Nephron (organoid): ENCODE measurements at regions not wholly inside any gene's neighbourhood (a gene's known extent, or its start where the extent isn't known, plus 50 kb on each side); places are given as distances from the start of the nearest gene placed in this dataset.

ENCODE experiments used
- H3K27ac Mint-ChIP-seq, 3 experiments: 2 replicates each; pipeline ENCODE4 v1.8.0; 2020; ENCODE audit warnings: mixed read lengths in 3 of 3, mild to moderate bottlenecking in 2 of 3, moderate library complexity in 1 of 3
- H3K27me3 Mint-ChIP-seq: 2 replicates; pipeline ENCODE4 v1.8.0; 2021; ENCODE audit warnings: low read depth, mild to moderate bottlenecking, moderate library complexity, mixed read lengths
- H3K36me3 Mint-ChIP-seq: 2 replicates; pipeline ENCODE4 v1.8.0; 2020; ENCODE audit warnings: low read depth, mixed read lengths
- H3K4me1 Mint-ChIP-seq: 2 replicates; pipeline ENCODE4 v1.8.0; 2020; ENCODE audit warnings: mixed read lengths
- H3K4me3 Mint-ChIP-seq, 3 experiments: 2 replicates each; pipeline ENCODE4 v1.8.0; 2020; ENCODE audit warnings: mild to moderate bottlenecking in 3 of 3, mixed read lengths in 3 of 3, moderate library complexity in 2 of 3
- H3K9me3 Mint-ChIP-seq: 2 replicates; pipeline ENCODE4 v1.8.0; 2020; ENCODE audit warnings: mixed read lengths
- CTCF ChIP-seq, 3 experiments: fragments of 200-600 bp; sonication (generic); IDR thresholded peaks; one replicate each; pipeline ENCODE4 v1.5.0; 2021; ENCODE audit warnings: antibody characterized with exemption in 3 of 3; ENCODE audit not compliant: unreplicated experiment in 3 of 3

GRCh38 chrX:139206914-139207313 lies 323.6 kb upstream of the F9 start:
- no peak for TF ChIP-seq CTCF (IDR thresholded peaks at IDR 0.05; ENCODE audit: unreplicated experiment in 3 of 3)
- no peak overlapping the region for H3K27ac Mint-ChIP-seq
- peak overlapping the region in 1 of 3 experiments; percentile 32 for H3K4me3 Mint-ChIP-seq
- H3K4me1 Mint-ChIP-seq: peaks cover 28% of the 10 kb centered on the region
- H3K9me3 Mint-ChIP-seq: no peaks in the 10 kb centered on the region
- peaks cover 88% of the 10 kb centered on the region for H3K27me3 Mint-ChIP-seq
- H3K36me3 Mint-ChIP-seq: no peaks in the 10 kb centered on the region

GRCh38 chrX:139204898-139205667 lies 325.5 kb upstream of the F9 start:
- peak in 1 of 3 experiments; percentile 12 for TF ChIP-seq CTCF (IDR thresholded peaks at IDR 0.05; ENCODE audit: unreplicated experiment in 3 of 3)
- H3K4me3 Mint-ChIP-seq: peak overlapping the region; percentile 91 to 98 (median 96)
- no peaks in the 10 kb centered on the region for H3K36me3 Mint-ChIP-seq
- H3K27ac Mint-ChIP-seq: peak overlapping the region; percentile 85 to 89 (median 89)
- H3K27me3 Mint-ChIP-seq: peaks cover 89% of the 10 kb centered on the region
- H3K9me3 Mint-ChIP-seq: no peaks in the 10 kb centered on the region
- H3K4me1 Mint-ChIP-seq: peaks cover 33% of the 10 kb centered on the region

- no peaks in the 10 kb centered on the region for H3K9me3 Mint-ChIP-seq
- H3K27ac Mint-ChIP-seq: peak overlapping the region; percentile 85 to 89 (median 89)
- peaks cover 33% of the 10 kb centered on the region for H3K4me1 Mint-ChIP-seq
- no peak for TF ChIP-seq CTCF (IDR thresholded peaks at IDR 0.05; ENCODE audit: unreplicated experiment in 3 of 3)
- H3K4me3 Mint-ChIP-seq: peak overlapping the region; percentile 91 to 98 (median 96)
- no peaks in the 10 kb centered on the region for H3K36me3 Mint-ChIP-seq
- H3K27me3 Mint-ChIP-seq: peaks cover 89% of the 10 kb centered on the region
Observed at GRCh38 chrX:139204571-139204897, 326.0 kb upstream of the F9 start.

GRCh38 chrX:139203651-139204570 lies 326.6 kb upstream of the F9 start:
- Mint-ChIP-seq H3K27me3 (peaks cover 90% of the 10 kb centered on the region), H3K9me3 (no peaks in the 10 kb centered on the region), H3K27ac (peak overlapping the region in 2 of 3 experiments; percentile 66 to 75), H3K4me1 (peaks cover 33% of the 10 kb centered on the region), H3K4me3 (peak overlapping the region; percentile 92 to 98 (median 96)), H3K36me3 (no peaks in the 10 kb centered on the region)
- TF ChIP-seq CTCF (IDR thresholded peaks at IDR 0.05; ENCODE audit: unreplicated experiment in 3 of 3): no peak

DNA sequence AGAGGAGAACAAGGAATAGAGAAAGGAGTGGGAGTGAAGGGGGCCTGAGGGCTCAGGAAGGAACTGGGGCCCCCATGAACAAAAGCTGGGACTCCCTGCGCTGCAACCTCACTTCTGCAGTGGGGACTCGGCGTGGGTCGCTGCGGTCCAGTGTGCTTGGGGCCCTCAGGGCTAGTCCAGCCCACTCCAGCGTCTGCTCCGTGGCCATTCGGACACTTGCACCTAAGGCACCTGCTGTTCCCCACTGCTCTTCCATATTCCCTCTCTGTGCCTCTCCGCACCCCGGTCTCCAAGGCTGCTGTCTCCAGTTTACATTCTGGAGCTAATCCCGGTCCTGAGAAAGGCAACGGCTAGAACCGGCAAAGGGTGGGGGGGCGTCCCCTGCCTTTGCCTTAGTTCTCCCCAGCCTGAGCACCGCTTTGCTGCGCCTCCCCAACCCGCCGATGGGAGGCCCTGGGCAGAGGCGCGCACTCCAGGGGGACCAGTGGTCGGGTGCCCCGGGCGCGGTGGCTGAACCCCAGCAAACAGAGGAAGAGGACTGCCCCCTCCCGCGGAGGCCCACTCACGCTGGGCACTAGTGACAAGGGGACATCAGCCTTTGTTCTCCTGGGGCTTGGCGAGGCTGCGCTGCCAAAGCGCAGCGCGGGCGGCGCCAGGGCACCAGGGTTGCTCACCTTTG lies 327.7 kb upstream of the F9 start:
- Mint-ChIP-seq H3K4me1 (peaks cover 33% of the 10 kb centered on the region), H3K27me3 (peaks cover 90% of the 10 kb centered on the region), H3K27ac (peak overlapping the region in 1 of 3 experiments; percentile 10), H3K9me3 (no peaks in the 10 kb centered on the region), H3K36me3 (no peaks in the 10 kb centered on the region), H3K4me3 (peak overlapping the region; percentile 91 to 93 (median 92))
- TF ChIP-seq CTCF (IDR thresholded peaks at IDR 0.05; ENCODE audit: unreplicated experiment in 3 of 3): no peak
